Cardiac muscle cell (in vitro differentiated cells and primary cell): ENCODE measurements at regions not wholly inside any gene's neighbourhood (a gene's known extent, or its start where the extent isn't known, plus 50 kb on each side); places are given as distances from the start of the nearest gene placed in this dataset.

ENCODE experiments used
- DNase-seq, 2 donors: peaks; one replicate each; pipeline versions ENCODE4 v3.0.0 to v3.0.0-alpha.2; 2010 to 2017; ENCODE audit warnings: low read depth in 1 of 2, low spot score in 1 of 2
- H3K27ac ChIP-seq: fragments of 200-600 bp; sonication (generic); 2 replicates; pipeline ENCODE4 v1.5.1; 2016
- H3K27me3 ChIP-seq: fragments of 200-600 bp; sonication (generic); 2 replicates; pipeline ENCODE4 v1.6.0; 2016; ENCODE audit warnings: control low read depth
- H3K36me3 ChIP-seq: fragments of 200-600 bp; sonication (generic); 2 replicates; pipeline ENCODE4 v1.5.1; 2016; ENCODE audit warnings: control low read depth
- H3K4me1 ChIP-seq: fragments of 200-600 bp; sonication (generic); 2 replicates; pipeline ENCODE4 v1.8.1; 2017; ENCODE audit warnings: low read depth, mild to moderate bottlenecking, mixed run types
- H3K4me3 ChIP-seq: fragments of 200-600 bp; sonication (generic); 2 replicates; pipeline ENCODE4 v1.5.1; 2016; ENCODE audit warnings: mild to moderate bottlenecking
- H3K9me3 ChIP-seq: fragments of 200-600 bp; sonication (generic); 2 replicates; pipeline ENCODE4 v1.5.1; 2017; ENCODE audit warnings: low read depth, mild to moderate bottlenecking, control low read depth
- TF ChIP-seq, protein P1 (sequence below): IDR thresholded peaks from 2 replicates; pipeline ENCODE4 v1.5.1; 2012; ENCODE audit warnings: low read depth, mild to moderate bottlenecking, low read length

DNA sequence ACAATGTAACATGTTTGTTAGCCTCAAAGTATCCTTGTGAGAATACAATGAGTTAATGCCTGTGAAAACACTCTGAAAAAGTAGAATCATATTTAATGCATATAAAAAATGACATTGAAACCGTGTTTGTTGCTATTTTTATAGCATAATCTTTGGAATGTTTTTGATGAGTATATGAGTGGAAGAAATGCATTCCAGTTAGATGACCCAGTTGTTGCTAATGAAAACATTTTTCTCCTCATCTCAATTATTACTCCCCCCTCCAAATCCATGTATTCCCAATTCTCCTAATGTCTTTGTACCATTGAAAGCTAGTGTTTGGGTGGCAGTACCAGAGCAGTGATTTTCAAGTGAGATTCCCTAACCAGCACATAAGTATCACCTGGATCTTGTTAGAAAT lies 67.1 kb upstream of the DSEL start:
- TF ChIP-seq, protein P1, sequence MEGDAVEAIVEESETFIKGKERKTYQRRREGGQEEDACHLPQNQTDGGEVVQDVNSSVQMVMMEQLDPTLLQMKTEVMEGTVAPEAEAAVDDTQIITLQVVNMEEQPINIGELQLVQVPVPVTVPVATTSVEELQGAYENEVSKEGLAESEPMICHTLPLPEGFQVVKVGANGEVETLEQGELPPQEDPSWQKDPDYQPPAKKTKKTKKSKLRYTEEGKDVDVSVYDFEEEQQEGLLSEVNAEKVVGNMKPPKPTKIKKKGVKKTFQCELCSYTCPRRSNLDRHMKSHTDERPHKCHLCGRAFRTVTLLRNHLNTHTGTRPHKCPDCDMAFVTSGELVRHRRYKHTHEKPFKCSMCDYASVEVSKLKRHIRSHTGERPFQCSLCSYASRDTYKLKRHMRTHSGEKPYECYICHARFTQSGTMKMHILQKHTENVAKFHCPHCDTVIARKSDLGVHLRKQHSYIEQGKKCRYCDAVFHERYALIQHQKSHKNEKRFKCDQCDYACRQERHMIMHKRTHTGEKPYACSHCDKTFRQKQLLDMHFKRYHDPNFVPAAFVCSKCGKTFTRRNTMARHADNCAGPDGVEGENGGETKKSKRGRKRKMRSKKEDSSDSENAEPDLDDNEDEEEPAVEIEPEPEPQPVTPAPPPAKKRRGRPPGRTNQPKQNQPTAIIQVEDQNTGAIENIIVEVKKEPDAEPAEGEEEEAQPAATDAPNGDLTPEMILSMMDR, result no peak

DNA sequence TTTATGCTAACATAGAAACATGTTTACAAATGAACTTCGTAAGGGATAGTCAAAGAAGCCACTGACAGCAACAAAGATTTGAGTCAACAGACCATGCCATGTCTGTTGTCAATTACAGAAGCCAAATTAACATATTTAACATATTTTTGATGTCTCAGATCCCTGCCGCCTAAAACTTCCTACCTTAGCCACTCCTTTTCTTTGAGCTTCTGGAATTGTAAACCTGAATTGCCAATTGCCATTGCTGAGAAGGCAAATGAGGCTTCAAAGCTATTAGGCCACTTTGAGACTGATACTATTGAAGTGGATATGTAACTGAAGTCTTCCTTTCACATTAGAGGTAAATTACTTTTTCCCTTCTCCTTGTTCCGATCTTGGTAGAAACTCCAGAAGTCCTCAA lies 66.0 kb upstream of the DSEL start:
- DNase-seq, result no peak
- Histone ChIP-seq H3K4me3 (no peak overlapping the region), H3K36me3 (no peaks in the 10 kb centered on the region), H3K4me1 (no peaks in the 10 kb centered on the region), H3K9me3 (no peaks in the 10 kb centered on the region), H3K27ac (no peak overlapping the region), H3K27me3 (no peaks in the 10 kb centered on the region)
- TF ChIP-seq, protein P1, result no peak

More for the DNA sequence above, 67.1 kb upstream of the DSEL start:
- Histone ChIP-seq H3K27me3 (no peaks in the 10 kb centered on the region), H3K9me3 (no peaks in the 10 kb centered on the region), H3K4me1 (no peaks in the 10 kb centered on the region), H3K4me3 (no peak overlapping the region), H3K36me3 (no peaks in the 10 kb centered on the region), H3K27ac (no peak overlapping the region)
- DNase-seq, result no peak

DNA sequence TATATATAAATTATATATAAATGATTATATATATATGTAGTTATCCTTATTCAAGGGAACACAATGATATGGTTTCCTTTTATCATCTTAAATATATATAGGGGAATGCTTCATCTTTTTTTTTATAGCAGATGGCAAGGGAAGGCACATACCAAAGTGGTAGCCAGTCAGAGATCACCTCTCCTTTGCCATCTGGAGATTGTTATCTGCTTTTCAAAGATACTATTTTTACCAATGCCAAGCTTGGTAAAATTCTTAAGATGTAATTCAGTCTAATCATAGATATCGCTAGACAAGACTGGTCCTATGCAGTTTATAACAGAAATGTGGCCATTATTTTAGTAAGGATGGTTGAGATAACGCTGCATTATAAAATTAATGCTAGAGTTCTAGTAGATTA lies 64.7 kb upstream of the DSEL start:
- Histone ChIP-seq H3K27me3 (no peaks in the 10 kb centered on the region), H3K27ac (no peak overlapping the region), H3K9me3 (no peaks in the 10 kb centered on the region), H3K36me3 (no peaks in the 10 kb centered on the region), H3K4me3 (no peak overlapping the region), H3K4me1 (no peaks in the 10 kb centered on the region)
- no peak for DNase-seq
- TF ChIP-seq, protein P1, result no peak

DNA sequence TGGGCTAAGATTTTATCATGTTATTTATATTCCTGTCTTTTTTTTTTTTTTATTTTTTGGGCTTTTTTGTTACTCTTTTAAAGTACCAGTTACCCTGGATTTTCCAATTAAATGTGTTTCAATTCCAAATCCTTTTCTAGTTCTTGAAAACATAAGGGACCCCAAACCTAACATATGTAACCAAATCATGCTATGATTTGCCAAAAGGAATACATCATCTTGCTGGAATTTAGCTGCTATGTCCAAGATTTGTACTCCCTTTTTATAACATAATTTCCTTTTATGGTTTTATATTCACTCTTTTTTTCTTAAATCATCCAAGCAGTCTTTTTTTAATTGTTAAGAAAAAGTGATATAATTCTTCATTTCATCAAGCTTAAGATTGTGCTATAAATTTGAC lies 60.9 kb upstream of the DSEL start:
- Histone ChIP-seq H3K27ac (no peak overlapping the region), H3K27me3 (no peaks in the 10 kb centered on the region), H3K4me3 (no peak overlapping the region), H3K9me3 (no peaks in the 10 kb centered on the region), H3K36me3 (no peaks in the 10 kb centered on the region), H3K4me1 (no peaks in the 10 kb centered on the region)
- DNase-seq, result no peak
- TF ChIP-seq, protein P1, result no peak

DNA sequence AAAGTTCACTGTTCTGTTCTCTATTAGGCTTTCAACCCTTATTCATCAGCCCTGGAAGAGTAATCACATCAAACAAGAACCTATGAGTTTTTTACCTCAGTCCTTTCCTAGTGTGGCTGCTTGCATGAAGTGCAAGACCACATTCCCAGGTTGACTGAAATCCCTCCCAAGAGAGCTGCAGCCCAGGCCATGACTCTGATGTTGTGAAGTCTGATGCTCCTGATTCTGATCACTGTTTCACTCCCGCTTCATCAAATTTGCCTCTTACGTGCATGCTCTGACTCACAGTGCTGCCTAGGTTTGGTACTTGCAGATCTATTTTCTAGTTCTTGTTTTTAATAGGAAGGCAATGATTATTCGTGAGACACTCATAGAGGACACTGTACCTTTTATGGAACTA lies 58.2 kb upstream of the DSEL start:
- H3K27ac ChIP-seq, result no peak overlapping the region
- H3K9me3 ChIP-seq, result no peaks in the 10 kb centered on the region
- H3K4me1 ChIP-seq, result no peaks in the 10 kb centered on the region
- no peaks in the 10 kb centered on the region for H3K27me3 ChIP-seq
- TF ChIP-seq, protein P1, result no peak
- no peaks in the 10 kb centered on the region for H3K36me3 ChIP-seq
- no peak overlapping the region for H3K4me3 ChIP-seq
- no peak for DNase-seq

DNA sequence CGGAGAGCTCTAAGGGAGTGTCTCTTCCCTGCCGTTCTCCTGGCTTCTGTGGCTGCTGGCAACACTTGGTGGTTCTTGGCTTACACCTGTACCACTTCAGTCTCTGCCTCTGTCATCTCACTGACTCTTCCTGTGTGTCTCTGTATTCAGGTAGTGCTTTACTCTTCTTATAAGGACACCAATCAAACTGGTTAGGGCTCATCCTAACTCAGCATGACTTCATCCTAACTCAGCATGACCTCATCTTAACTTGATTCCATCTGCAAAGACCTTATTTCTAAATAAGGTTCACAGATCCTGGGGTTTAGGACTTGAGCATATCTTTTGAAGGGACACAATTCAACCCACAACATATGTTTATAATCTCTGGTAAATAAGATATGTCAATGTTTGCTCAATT lies 51.6 kb upstream of the DSEL start:
- TF ChIP-seq, protein P1, result no peak
- H3K4me1 ChIP-seq, result no peaks in the 10 kb centered on the region
- no peak overlapping the region for H3K27ac ChIP-seq
- no peaks in the 10 kb centered on the region for H3K27me3 ChIP-seq
- H3K9me3 ChIP-seq, result no peaks in the 10 kb centered on the region
- H3K4me3 ChIP-seq, result no peak overlapping the region
- H3K36me3 ChIP-seq, result no peaks in the 10 kb centered on the region
- DNase-seq, result no peak
